ENCODE measurements at regions not wholly inside any gene's neighbourhood (a gene's known extent, or its start where the extent isn't known, plus 50 kb on each side); places are given as distances from the start of the nearest gene placed in this dataset.
"Not testable (repeated sequence)": the region's sequence is repeated elsewhere in the genome, so short reads cannot be mapped to it uniquely, and the experiment has no call there.

DNA sequence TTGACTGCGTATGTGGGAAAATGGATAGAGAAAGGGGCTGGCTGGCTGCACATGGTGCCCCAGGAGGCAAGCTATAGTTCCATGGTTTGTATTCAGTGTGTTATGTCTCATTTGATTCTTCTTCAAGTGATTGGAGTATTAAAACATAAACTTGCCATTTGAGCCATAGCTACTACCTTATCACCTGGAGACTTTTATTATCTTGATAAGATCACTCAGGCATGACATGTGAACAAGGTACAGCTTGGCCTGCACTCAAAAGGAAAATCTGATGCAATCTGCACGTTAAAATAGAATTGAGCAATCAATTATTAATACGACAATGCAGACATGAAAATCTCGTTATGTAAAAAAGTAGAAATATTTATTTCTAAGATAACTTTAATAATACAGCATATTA, 116.9 kb downstream of the RND3 start:
- DNase-seq, result no peak

DNA sequence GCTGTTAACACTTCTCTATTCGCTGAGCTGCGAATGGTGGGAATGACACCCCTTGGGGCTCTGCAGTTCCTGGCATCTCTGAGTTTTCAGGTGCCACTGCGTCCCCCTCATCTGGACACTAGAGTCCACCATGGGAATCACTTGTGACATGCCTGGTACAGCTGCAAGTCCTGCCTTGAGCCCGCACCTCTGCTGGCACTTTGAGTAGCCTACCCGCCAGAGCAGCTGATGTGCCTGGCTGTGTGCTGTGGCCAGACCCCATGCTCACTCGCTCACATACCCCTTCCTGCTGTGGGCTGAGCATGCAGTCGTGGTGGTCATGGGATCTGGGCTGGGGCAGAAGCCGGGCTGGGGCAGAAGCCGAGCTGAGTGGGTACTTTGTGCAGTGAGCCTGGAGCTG, 117.6 kb downstream of the RND3 start:
- DNase-seq, result no peak

DNA sequence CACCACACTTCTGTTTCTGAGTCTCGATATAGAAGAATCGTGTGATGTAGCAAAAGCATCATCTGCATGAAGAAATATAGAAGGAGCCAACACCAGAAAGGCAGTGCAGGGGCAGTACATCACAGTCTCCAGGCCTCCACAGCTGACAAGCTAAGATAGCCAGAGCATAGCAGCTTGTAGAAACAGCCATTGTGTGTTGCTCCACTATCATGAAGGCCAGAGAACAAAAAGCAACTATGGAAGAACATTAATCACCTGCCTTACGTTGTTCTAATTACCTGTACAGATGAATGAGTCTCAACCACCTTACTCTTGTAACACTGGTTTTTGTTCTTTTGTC, 129.0 kb downstream of the RND3 start:
- DNase-seq, result no peak

DNA sequence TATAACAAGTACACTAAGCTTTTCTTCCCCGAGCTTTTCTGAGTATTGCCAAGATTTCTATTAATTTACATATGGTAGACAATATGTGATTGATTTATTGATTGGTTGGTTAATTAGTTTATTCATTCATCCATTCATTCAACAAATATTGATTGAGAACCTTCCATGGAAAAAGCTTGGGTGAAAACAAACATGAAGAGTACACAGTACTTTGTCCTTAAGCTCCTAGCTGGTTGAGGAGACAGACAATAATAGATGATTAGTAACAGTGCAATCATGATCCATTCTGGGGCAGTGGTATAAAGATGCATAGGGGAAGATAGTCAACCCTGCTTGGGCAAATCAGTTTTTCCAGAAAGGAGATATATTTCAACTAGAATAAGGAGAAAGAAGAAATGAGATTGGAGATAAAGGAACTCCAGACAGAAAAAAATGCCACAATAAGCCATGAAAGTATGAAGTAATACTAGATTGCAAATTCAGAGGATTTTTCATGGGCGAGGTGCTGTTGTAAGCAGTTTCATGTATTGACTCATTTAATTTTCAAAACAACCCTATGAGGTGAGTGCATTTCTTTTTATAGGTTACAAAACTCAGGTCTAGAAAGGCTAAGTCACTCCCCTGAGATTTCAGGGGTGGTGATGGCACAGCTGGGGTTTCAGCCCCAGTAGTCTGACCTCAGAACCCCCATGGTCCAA, 129.5 kb downstream of the RND3 start:
- DNase-seq, result no peak

DNA sequence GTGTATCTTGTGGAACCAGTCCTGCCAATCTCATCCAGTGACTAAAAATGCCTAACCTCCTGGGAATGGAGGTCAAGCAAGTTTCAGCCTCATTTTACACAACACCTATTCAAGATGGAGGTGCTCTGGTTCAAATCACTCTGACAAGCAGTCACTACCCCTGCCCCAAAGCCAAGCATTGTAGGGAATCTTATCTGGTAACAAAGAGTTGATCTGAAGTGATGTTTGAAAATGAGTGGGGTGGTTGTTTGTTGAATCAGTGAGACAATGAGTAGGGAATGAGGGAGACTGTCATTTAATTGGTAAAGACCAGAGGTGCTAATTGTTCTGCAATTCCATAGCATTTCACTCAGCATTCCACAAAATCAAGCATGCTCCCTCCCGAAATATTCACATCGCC, 132.0 kb downstream of the RND3 start:
- no peak for DNase-seq

DNA sequence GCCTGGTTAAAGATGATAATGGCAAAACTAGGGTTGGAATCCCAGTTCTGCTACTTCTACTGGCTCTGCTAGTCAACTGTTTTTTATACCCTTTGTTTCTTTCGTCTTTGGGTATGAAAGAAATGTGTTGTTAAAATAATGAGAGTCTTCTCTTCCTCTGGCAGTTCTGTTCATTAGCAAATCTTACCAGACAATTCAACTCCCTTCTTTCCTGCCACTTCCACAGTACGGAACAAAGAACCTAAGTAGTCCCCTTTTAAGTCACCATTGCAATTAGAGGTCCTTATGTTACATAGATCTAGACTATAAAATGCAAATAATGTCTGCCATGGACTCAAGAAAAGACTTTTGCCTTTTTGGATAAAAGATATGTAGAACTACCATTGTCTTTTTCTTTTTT, 134.1 kb downstream of the RND3 start:
- DNase-seq, result no peak

DNA sequence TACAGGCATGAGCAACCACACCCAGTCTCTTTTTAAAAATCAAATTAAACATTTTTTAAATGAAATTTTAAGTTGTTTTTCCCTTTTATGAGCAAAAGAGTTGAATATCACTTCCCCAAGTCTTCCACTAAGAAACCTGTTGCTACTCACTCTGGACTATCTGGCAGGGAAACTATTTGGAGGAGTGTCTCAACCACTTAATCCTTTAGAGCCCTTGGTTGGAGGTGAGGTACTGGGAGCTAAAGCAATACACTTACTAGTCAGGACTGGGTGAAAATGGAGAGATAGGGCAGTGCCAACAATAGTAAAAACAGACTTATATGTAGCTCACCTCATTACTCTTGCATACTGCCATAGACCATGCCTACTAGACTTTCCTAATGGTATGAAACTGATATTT, 135.5 kb downstream of the RND3 start:
- no peak for DNase-seq

DNA sequence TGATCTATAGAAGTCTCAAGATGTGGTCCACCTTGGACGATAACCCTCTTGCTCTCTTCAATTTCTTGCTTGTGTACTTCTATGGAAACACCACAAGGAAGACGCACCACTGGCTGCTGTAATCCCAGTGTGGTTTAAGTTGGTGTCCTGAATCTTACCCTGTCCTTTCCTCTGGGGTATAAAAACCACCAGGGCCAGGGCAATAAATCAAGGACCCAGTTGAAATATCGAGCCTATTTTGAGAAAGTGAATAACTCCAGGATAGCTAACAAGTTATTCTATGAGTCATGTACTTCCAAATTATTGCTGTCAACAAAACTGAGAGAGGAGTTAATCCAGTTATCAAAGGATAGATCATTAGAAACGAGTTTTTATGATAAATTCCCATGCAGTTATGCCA, 137.0 kb downstream of the RND3 start:
- DNase-seq, result no peak

DNA sequence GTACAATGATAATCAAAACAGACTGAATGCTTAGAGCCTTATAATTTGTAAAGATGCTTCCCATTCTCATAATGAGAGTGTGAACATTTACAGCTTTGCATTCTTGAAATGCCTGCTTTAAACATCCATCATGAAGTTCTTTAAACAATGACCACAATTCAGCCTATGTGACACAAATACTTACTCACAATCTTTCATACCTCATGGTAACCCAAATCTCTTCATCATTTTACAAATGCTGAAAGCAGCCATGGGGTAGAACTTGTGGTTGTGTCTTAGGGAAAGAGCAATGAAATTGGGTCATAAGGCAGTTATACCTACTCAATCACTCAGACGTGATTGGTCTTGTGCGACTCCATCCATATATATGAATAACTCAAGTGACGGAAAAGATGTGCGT, 140.7 kb downstream of the RND3 start:
- DNase-seq, result no peak

DNA sequence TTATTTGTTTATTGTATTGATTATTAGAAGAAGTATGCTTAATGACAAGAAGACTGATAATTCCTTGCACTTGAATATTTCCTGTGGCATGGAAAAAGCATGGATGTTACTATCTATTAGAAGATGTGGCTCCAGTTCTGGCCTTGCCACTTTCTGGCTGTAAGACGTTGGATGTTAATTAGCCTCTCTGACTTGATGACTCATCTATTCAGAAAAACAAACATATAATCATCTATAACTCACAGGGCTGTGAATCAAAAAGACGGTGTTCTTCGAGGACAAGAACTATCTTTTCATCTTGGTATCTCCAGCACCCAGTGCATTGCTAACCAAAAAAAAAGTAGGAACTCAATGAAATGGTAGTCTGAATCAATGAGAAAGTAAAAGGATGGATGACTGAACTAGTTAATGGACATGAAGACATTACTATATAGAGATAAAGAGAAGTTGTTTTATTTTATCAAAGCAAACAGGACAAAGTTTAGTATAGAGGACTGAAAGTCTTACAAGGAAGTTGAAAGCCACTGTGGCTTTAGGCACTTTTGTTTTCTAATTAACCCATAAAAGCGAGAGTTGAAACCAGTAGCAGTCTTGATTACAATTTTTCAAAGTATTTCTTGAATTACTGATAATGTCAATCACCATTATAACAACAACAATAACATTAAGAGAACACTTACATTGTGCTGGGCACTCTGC, 145.3 kb downstream of the RND3 start:
- no peak for DNase-seq

DNA sequence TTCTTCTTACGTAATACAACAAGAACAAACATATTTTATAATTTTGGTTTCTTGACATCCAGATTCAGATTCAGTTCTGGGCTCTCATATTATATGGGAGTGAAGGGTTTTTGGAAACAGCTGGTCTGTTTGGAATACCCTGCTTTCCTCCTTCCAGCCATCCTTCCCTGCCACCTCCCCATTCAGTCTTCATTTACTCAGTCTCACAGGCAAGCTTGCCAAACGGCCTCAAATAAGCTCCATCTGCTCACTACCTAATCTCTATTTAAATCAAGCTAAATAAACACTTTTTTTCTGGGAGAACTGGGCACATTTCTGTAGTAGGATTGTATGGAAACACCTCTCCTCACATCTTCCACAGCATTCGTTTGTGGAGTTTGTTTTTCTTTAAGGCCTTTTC, 147.5 kb downstream of the RND3 start:
- DNase-seq, result no peak

DNA sequence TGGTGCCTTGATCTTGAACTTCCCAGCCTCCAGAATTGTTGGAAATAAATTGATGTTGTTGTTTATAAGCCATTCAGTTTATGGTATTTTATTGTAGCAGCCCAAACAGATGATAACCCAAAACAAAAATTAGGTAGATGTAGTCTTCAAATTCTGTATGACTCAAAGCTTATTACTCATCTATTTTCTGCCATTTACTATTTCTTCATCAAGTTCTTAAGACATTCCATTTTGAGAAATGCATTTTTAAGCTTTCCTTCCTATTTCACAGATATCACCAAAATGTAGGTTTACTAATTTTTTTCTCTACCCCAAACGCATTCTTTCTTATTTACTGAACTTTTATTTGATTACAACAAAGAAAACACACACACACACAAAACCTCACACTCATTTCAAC, 148.2 kb downstream of the RND3 start:
- no peak for DNase-seq

DNA sequence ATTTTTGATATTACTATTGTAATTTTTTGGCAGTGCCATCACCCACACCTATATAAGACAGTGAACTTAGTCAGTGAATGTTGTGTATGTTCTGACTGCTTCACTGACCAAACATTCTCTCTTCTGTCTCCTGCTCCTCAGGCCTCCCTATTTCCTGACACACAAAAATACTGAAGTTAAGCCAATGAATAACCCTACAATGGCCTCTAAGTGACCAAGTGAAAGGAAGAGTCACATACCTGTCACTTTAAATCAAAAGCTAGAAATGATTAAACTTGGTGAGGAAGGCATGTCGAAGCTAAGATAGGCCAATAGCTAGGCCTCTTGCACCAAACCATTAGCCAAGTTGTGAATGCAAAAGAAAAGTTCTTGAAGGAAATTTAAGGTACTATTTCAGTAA, 151.9 kb downstream of the RND3 start:
- DNase-seq, result no peak

DNA sequence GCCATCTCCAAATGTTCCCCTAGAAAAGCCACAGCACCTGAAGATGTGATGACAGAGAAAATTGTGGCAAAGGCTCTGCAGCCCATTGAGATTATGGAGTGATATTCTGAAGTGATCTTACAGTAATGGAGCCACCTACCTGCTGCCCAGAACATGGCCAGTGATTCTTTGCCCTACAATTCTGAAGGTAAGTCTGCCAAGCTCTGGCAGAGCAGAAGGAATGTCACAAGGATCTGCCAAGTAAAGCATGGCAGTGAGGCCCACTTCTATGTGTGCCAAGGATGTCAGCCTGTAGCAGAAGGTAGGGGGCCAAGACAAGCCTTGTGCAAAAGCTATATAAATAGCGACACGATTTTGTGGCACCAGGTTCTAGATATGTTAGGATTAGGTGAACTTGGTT, 155.1 kb downstream of the RND3 start:
- DNase-seq, result no peak

DNA sequence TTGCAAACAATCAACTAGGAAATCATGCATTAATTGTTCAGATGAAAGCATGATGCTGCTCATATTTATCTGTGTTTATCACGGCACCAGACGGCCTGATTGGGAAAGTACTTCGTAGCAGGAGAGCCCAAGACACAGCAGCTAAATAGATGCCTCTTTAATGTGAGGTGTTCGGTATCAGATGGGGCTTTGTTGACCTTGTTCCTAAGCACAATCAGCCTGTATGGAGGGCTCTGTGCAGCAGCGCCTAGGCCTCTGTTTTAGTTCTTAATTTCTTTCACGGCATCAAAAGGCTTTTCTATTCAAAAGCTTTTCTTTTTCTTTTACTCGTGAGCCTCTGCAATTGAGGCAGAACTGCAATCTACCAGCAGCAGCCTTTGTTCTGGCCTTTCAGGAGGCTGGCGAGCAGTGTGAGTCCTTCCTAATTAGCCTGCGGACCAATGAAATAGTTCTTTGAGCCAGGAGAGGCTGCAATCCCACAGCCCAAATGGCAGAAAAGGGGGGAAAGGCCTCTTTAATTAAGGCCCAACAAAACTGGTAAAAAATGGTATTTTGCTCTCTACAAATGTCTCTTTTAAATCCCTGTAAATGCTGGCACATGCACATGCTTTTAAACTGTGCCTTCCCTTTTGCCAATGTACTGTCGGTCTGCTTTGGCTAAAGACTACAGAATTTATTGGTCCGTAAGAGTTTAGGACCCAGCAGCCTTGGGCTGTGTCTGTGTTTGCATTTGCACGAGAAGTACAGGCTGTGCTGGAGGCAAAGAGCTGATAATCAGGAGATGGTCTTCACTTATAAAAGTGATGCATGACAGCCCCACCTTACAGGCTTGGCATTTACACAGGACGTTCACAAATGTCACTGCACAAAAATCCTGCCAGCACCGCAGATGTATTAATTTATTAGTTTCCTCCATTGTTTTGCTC, 159.6 kb downstream of the RND3 start:
- no peak for DNase-seq

DNA sequence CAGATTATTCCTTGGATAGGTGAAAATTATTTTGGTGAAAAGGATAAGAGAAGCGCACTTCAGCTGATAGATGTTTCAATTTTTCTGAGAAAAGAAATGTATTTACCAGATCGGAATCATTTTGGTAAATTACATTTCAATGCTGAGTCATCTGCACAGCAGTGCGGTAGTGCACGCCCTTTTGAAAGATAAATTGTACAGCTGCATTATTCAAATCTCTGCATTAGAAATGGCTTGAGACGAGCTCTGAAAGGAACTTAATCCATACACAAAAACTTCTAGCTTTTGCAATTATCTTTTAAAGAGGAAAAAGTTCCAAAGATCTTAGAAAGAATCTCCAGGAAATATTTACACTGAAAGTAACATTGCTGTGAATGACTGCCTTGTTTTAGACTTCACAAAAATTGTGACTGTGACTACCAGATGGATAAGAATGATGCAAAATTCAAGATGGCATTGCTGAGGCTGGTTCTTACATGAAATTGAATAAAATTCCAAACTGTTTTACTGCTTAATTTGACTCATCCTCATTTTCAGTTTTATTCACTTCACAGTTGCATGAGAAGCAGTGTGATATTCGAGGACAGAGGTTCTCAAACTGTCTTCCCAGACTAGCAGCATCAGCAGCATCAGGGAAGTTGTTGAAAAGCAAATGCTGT, 161.7 kb downstream of the RND3 start:
- no peak for DNase-seq

DNA sequence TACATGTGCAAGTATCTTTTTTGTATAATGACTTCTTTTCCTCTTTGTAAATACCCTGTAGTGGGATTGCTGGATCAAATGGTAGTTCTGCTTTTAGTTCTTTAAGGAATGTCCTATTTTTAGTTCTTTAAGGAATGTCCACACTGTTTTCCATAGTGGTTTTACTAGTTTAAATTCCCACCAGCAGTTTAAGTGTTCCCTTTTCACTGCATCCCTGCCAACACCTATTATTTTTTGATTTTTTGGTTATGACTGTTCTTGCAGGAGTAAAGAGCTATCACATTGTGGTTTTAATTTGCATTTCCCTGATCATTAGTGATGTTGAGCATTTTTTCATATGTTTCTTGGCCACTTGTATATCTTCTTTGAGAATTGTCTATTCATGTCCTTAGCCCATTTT, 164.4 kb downstream of the RND3 start:
- DNase-seq, result not testable (repeated sequence)

DNA sequence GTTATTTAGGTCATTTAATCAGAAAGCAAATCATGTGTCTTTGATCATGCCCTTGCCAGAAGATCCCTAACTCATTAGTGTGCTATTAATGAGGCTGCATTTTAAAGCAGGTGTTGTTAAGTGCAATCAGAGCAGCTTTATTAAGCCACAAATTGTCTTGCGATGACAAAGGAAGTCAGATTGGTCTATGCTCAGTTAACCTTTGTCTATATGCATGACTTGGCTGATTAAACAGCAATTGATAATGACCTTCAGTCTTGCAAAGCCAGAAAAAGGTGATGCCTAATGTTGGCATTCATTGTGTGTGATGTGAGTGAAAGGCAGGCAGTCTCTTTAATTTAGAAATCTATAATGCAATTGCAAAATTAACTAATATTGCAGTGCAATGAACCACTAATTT, 166.9 kb downstream of the RND3 start:
- DNase-seq, result no peak

DNA sequence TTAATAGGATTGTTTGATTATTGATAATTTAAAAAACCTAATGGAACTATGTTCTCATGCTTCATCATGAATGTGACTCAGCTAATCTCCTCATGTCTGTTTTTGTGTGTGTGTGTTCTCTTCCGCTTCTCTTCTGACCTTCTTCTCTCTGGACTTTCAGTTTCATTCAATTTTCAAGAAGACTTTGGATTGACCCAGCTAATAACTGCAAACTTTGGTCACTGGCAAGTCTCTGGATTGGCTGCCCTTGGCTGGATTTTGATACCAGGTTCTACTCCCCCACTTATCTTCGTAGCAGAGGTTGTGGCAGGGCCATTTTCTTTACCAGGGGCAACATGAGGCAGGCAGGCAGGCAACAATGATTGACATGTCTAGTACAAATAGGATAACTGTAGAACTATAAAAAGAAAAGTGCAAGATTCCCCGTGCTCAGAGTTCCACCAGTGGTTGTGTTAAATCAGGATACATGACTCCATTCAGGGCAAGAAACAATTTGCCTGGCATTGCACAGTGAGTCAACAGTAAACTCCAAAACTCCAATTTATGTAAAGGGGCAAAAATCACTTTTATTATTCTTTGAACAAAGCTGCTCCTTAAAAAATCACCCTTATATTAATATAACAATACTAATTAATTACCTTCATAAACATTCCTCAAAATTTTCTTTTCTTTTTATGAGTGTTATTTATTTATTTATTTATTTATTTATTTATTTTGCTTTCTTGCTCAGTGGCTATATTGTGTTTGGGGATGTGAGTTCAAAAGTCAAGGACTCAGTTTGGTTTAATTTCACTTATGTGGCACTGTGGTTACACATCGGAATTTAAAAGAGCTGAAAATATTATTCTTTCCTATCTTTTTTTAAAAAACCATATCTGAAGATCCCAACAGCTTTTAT, 167.6 kb downstream of the RND3 start:
- no peak for DNase-seq

DNA sequence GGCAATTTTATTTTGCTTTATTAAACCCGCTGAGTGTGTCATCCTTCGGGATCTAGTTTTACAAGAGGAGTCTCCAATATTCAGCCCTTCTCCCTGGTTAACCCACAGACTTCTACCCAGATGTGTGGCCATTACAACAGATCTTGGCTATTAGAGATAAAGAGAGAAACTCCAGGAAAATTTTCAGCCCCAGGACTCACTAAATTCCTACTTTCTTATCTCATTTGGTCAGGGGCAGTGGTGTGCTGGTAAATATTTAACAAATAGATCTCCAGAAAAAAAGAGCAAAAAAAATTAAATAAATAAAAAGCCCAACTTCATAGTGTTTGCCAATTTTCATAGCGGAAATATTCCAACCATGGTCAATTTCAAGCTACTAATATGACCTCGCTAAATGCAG, 168.4 kb downstream of the RND3 start:
- no peak for DNase-seq

DNA sequence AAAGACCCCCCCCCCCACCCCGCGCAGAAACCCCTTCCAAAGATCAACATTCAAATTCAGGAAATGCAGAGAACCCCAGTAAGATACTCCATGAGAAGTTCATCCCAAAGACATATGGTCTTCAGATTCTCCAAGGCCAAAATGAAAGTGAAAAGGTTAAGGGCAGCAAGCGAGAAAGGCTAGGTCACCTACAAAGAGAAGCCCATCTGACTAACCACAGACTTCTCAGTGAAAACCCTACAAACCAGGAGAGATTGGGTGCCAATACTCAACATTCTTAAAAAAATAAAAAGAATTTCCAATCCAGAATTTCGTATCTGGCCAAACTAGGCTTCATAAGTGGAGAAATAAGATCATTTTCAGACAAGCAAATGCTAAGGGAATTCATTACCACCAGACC, 175.2 kb downstream of the RND3 start:
- DNase-seq, result no peak

DNA sequence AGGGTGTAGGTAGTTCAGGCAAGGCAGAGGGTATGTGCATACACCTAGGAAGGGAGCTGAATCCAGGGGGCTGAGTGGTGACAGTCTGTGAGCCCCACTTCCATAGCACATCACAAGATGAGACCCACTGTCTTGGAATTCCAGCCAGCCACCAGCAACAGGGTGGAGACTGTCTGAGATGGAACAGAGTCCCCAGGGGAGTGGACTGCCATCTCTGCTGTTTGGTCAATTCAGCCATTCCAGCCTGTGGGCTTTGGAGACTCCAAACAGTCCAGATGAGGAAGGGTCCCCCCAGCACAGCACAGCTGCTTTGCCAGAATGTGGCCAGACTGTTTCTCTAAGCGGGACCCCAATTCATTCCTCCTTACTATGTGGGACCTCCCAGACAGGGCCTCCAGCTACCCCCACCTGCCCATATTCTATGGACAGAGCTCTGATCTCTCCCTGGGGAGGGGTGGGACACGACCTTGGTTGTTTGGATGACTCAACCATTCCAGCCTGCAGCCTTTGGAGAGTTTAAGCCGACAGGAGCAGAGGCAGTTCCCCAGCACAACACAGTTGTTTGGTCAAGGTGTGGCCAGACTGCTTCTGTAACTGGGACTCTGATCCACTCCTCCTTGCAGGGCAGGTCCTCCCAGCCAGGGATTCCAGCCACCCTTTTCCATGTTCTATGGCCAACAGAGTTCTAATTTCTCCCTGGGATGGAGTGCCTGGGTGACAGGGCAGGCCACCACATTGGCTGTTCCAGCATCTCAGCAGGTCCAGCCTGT, 178.0 kb downstream of the RND3 start:
- DNase-seq, result no peak
